ENCODE measurements at regions not wholly inside any gene's neighbourhood (a gene's known extent, or its start where the extent isn't known, plus 50 kb on each side); places are given as distances from the start of the nearest gene placed in this dataset.
A peak's percentile ranks its signal among the peaks of the same experiment; 100 is the strongest.

DNA sequence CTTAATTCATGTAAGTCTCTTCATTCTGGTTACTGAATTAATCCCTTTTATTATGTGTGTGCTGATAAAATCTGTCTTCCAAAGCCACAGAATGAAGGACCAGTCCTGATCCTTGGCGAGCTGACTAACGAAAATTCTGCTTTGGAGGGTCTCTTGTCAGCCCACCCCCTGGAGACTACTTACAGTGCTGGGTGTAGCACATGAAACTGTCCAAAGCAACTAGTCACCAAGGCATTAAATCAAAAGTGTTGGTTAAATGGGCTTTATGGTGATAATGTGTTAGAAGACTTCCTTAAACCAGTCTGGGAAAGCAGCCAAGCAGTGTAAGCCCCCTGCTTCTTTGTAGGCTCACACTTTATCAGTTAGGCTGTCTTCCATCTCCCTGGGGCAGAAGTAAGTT is 420.2 kb downstream of the SUCLG1 start:
- H3K9ac ChIP-seq (ENCODE audit: low read depth, low read length) = no peak overlapping the region
- no peak for ATAC-seq (ENCODE audit: insufficient read depth, low read depth)
- H3K27me3 ChIP-seq (ENCODE audit: insufficient read depth, low read length, poor library complexity) = no peaks in the 10 kb centered on the region
- no peak overlapping the region for H3K27ac ChIP-seq (ENCODE audit: low read length)
- no peaks in the 10 kb centered on the region for H4K20me1 ChIP-seq (ENCODE audit: insufficient read depth, low read length)
- no peaks in the 10 kb centered on the region for H3K4me1 ChIP-seq (ENCODE audit: insufficient read depth, low read length)
- H3K4me2 ChIP-seq (ENCODE audit: insufficient read depth, low read length) = no peak overlapping the region
- TF ChIP-seq EZH2 (IDR thresholded peaks at IDR 0.05; ENCODE audit: borderline replicate concordance, low read depth, low read length, severe bottlenecking) = no peak
- TF ChIP-seq, protein P1, sequence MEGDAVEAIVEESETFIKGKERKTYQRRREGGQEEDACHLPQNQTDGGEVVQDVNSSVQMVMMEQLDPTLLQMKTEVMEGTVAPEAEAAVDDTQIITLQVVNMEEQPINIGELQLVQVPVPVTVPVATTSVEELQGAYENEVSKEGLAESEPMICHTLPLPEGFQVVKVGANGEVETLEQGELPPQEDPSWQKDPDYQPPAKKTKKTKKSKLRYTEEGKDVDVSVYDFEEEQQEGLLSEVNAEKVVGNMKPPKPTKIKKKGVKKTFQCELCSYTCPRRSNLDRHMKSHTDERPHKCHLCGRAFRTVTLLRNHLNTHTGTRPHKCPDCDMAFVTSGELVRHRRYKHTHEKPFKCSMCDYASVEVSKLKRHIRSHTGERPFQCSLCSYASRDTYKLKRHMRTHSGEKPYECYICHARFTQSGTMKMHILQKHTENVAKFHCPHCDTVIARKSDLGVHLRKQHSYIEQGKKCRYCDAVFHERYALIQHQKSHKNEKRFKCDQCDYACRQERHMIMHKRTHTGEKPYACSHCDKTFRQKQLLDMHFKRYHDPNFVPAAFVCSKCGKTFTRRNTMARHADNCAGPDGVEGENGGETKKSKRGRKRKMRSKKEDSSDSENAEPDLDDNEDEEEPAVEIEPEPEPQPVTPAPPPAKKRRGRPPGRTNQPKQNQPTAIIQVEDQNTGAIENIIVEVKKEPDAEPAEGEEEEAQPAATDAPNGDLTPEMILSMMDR (IDR thresholded peaks at IDR 0.05; ENCODE audit: borderline replicate concordance, extremely low read depth, low read length, poor library complexity, severe bottlenecking) = no peak
- no peaks in the 10 kb centered on the region for H3K9me3 ChIP-seq (ENCODE audit: insufficient read depth, low read length, severe bottlenecking)
- H2AFZ ChIP-seq (ENCODE audit: low read depth, low read length) = no peak overlapping the region
- no peak overlapping the region for H3K4me3 ChIP-seq (ENCODE audit: low read depth in 1 of 2, low read length in 2 of 2)
- no peak for DNase-seq
- H3K79me2 ChIP-seq (ENCODE audit: insufficient read depth, low read length) = no peaks in the 10 kb centered on the region
- no peaks in the 10 kb centered on the region for H3K36me3 ChIP-seq (ENCODE audit: insufficient read depth, low read length)

DNA sequence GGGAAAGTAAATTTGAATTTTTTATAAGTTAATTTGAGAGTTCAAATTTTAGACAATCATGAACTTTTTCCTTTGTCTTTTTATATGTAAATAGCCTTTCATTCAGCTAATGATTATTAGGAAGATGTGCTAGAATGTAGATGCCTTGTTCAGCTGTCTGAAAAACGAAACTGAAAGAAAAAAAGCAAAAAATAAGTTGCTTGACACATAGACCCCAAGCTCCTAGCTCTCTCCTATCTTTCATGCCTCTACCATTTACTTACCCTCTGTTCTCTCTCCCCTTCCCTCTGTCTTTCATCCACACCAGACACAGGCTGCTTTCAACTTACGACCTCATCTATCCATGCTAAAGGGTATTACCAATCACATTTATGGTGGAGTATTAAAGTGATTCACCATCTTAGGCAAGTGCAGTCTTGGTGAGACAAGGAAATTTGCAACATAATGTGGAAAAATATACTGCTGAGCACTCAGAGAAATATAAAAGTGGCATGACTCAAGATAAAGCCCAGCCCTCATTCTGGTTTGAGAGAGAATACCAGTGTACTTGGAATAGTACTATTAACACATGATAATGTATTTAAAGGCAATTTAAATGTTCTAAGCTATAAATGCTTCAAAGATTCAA is 425.6 kb downstream of the SUCLG1 start:
- H3K79me2 ChIP-seq (ENCODE audit: insufficient read depth, low read length) = no peaks in the 10 kb centered on the region
- ATAC-seq (ENCODE audit: insufficient read depth, low read depth) (peak; percentile 84), DNase-seq (peak; percentile 7)
- H3K4me2 ChIP-seq (ENCODE audit: insufficient read depth, low read length) = peak overlapping the region; percentile 52
- H3K9me3 ChIP-seq (ENCODE audit: insufficient read depth, low read length, severe bottlenecking) = no peaks in the 10 kb centered on the region
- H3K4me3 ChIP-seq (ENCODE audit: low read depth in 1 of 2, low read length in 2 of 2) = peak overlapping the region in 1 of 2 experiments; percentile 19; a peak in 1 of 4 replicates
- TF ChIP-seq, protein P1 (IDR thresholded peaks at IDR 0.05; ENCODE audit: borderline replicate concordance, extremely low read depth, low read length, poor library complexity, severe bottlenecking) = no peak
- TF ChIP-seq EZH2 (IDR thresholded peaks at IDR 0.05; ENCODE audit: borderline replicate concordance, low read depth, low read length, severe bottlenecking) = no peak
- H2AFZ ChIP-seq (ENCODE audit: low read depth, low read length) = peak overlapping the region; percentile 64
- no peaks in the 10 kb centered on the region for H3K27me3 ChIP-seq (ENCODE audit: insufficient read depth, low read length, poor library complexity)
- H3K9ac ChIP-seq (ENCODE audit: low read depth, low read length) = no peak overlapping the region
- H4K20me1 ChIP-seq (ENCODE audit: insufficient read depth, low read length) = no peaks in the 10 kb centered on the region
- H3K27ac ChIP-seq (ENCODE audit: low read length) = no peak overlapping the region
- H3K4me1 ChIP-seq (ENCODE audit: insufficient read depth, low read length) = peaks cover 3% of the 10 kb centered on the region; the same call in 1 of the 2 replicates
- no peaks in the 10 kb centered on the region for H3K36me3 ChIP-seq (ENCODE audit: insufficient read depth, low read length)

DNA sequence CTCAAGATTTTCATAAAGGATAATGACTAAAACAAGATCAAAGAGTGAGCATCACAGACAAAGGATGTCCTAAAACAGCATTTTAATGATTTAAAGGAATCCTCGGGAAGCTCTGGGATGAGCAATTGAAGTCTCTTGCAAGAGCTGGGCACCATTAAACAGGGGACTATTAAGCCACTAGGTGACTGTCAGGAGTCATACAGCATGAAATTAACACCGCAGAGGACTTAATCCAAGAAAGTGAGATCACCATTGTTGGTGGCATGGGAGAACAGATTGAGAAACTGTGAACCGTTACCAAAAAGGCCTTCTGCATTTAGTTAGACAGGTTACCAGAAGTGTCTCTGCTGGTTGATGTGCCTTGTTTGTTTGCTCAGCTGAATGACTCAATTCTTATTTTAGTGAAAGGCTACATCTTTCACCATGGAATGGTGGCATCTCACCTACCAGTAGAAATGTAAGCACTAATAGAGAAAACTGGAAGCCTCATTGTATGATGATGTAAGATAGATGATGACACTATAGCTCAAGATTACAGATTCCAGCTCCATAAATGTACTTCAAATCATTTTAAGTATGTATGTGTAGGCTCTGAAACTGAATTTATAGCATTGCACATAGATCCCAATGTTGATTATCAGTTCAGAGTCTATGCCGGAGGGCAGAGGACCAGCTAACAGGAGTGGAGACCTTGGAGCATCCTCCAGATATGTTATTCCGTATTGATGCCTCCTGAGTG is 427.6 kb downstream of the SUCLG1 start:
- no peak for TF ChIP-seq EZH2 (IDR thresholded peaks at IDR 0.05; ENCODE audit: borderline replicate concordance, low read depth, low read length, severe bottlenecking)
- TF ChIP-seq, protein P1 (IDR thresholded peaks at IDR 0.05; ENCODE audit: borderline replicate concordance, extremely low read depth, low read length, poor library complexity, severe bottlenecking) = no peak
- Histone ChIP-seq H3K9ac (ENCODE audit: low read depth, low read length) (no peak overlapping the region), H3K4me3 (ENCODE audit: low read depth in 1 of 2, low read length in 2 of 2) (no peak overlapping the region), H3K4me1 (ENCODE audit: insufficient read depth, low read length) (peaks cover 3% of the 10 kb centered on the region; the same call in 1 of the 2 replicates), H3K27ac (ENCODE audit: low read length) (no peak overlapping the region), H4K20me1 (ENCODE audit: insufficient read depth, low read length) (no peaks in the 10 kb centered on the region), H3K27me3 (ENCODE audit: insufficient read depth, low read length, poor library complexity) (no peaks in the 10 kb centered on the region), H2AFZ (ENCODE audit: low read depth, low read length) (no peak overlapping the region), H3K9me3 (ENCODE audit: insufficient read depth, low read length, severe bottlenecking) (no peaks in the 10 kb centered on the region), H3K36me3 (ENCODE audit: insufficient read depth, low read length) (no peaks in the 10 kb centered on the region), H3K79me2 (ENCODE audit: insufficient read depth, low read length) (no peaks in the 10 kb centered on the region), H3K4me2 (ENCODE audit: insufficient read depth, low read length) (no peak overlapping the region)
- ATAC-seq (ENCODE audit: insufficient read depth, low read depth) (no peak), DNase-seq (no peak)
